Dermis blood vessel endothelial cell (primary cell): ENCODE measurements at regions not wholly inside any gene's neighbourhood (a gene's known extent, or its start where the extent isn't known, plus 50 kb on each side); places are given as distances from the start of the nearest gene placed in this dataset.

Experiments
- DNase-seq: peaks from one replicate; pipeline ENCODE4 v3.0.0; 2010

GRCh38 chr3:59116233-59116537 is 66.4 kb upstream of the CFAP20DC start:
- DNase-seq: no peak

- no peak for DNase-seq
Measured at GRCh38 chr3:59115364-59116232, 65.8 kb upstream of the CFAP20DC start.

- DNase-seq: no peak
Measured at GRCh38 chr3:59107856-59108815, 58.3 kb upstream of the CFAP20DC start.

GRCh38 chr3:59106085-59106648 is 56.3 kb upstream of the CFAP20DC start:
- DNase-seq: no peak

- no peak for DNase-seq
Measured at GRCh38 chr3:59103552-59103951, 53.7 kb upstream of the CFAP20DC start.

GRCh38 chr3:59101231-59101736 is 51.5 kb upstream of the CFAP20DC start:
- no peak for DNase-seq
